GM12875 (cell line): ENCODE measurements at regions not wholly inside any gene's neighbourhood (a gene's known extent, or its start where the extent isn't known, plus 50 kb on each side); places are given as distances from the start of the nearest gene placed in this dataset.

Experiments used
- H3K4me3 ChIP-seq: one replicate; pipeline ENCODE4 v1.5.1; 2011; ENCODE audit warnings: low read depth, low read length, control low read depth
- TF ChIP-seq, protein P1 (sequence below): IDR thresholded peaks from 2 replicates; pipeline ENCODE4 v1.5.1; 2011; ENCODE audit warnings: low read depth, mild to moderate bottlenecking, control low read depth, inconsistent platforms, low read length, moderate library complexity, borderline replicate concordance; ENCODE audit not compliant: insufficient read depth

DNA sequence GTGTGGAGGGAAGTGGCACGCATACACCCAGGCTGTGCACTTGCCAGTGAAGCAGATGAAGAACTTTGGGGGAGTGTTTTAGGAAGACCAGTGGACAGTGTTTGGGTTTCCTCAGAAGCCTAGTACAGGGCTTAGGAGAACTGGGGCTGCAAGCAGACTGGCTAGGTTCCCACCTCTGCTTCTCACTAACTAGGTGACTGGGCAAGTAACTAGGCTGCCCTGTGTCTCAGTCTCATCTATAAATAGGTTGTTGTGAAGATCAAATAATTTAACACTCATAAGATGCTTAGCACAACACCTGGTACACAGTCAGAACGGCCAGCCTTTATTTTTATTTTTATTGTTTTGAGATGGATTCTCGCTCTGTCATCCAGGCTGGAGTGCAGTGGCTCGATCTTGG lies 312.1 kb downstream of the CDH26 start:
- no peak overlapping the region for H3K4me3 ChIP-seq
- TF ChIP-seq, protein P1, sequence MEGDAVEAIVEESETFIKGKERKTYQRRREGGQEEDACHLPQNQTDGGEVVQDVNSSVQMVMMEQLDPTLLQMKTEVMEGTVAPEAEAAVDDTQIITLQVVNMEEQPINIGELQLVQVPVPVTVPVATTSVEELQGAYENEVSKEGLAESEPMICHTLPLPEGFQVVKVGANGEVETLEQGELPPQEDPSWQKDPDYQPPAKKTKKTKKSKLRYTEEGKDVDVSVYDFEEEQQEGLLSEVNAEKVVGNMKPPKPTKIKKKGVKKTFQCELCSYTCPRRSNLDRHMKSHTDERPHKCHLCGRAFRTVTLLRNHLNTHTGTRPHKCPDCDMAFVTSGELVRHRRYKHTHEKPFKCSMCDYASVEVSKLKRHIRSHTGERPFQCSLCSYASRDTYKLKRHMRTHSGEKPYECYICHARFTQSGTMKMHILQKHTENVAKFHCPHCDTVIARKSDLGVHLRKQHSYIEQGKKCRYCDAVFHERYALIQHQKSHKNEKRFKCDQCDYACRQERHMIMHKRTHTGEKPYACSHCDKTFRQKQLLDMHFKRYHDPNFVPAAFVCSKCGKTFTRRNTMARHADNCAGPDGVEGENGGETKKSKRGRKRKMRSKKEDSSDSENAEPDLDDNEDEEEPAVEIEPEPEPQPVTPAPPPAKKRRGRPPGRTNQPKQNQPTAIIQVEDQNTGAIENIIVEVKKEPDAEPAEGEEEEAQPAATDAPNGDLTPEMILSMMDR = no peak

DNA sequence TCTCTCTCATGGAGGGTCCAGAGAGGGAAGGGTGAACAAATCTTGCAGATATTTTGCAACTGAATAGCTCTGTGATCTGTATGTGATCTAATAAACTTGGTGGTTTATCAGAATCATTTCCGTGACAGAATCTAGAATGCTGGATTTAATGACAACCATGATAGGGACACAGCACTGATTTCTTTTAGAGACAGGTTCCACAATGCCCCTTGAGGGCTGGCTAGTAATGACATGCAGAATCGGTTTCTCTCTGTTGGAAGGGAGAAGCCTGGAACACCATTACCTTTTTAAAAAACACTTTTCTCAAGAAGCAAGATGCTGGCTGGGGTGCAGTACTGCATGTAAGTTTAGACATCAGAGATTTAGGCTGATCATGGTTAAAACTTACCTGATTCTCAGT lies 313.4 kb downstream of the CDH26 start:
- H3K4me3 ChIP-seq = no peak overlapping the region
- TF ChIP-seq, protein P1 = no peak

DNA sequence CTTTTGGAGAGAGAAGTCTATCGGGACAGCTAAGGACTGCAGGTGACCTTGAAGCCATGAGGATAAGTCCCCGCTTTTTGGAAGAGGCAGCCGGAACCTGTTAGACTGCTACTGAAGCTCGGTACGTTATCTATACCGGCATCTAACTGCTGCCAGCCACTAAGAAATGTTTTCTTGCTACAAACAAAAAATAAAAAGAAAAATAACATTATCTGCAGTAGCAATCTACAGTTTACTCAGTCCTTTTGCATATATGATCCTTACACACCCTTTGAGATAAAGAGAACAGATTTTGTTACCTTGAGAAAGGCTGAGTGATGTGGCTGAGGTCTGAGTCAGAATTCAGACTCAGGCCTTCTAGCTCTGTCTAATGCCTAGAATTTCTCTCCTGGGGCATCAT lies 314.6 kb downstream of the CDH26 start:
- H3K4me3 ChIP-seq = no peak overlapping the region
- TF ChIP-seq, protein P1 = no peak

DNA sequence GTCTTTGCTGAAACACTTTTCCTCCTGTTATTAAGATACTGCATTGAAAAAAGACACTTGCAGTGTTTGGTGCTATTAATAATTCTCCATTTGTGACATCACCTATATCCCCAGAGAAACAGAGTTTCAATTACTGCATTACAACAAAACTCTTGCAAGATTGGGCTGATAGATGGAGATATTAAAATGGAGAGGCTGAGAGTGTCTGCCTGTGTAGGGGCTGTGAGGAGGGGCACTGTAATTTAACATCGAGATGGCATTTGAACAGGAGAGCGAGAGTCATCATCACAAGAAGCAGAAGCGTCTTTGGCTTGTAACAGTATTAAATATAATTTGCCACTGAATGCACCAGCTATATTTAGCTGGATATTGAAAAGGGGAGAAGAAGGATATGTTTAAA lies 316.5 kb downstream of the CDH26 start:
- TF ChIP-seq, protein P1 = no peak
- H3K4me3 ChIP-seq = no peak overlapping the region

DNA sequence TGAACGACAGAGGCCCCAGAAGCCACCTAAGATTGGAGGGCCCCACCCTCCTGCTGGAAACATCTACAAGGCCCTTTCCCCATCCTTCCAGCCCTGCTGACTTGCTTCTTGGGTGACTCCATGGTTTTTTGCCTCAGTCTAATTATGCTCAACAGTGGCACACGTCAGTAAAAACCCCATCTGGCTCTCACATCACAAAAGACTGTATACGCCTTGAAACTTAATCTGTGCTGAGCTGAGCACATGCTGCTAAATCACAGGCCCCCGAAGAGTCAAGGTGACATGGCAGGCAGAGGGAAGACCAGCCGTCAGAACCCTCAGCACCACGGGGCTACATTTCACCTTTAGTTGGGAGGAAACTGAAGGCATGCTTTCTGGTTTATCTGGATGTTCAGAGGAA lies 323.1 kb downstream of the CDH26 start:
- TF ChIP-seq, protein P1 = no peak
- no peak overlapping the region for H3K4me3 ChIP-seq

DNA sequence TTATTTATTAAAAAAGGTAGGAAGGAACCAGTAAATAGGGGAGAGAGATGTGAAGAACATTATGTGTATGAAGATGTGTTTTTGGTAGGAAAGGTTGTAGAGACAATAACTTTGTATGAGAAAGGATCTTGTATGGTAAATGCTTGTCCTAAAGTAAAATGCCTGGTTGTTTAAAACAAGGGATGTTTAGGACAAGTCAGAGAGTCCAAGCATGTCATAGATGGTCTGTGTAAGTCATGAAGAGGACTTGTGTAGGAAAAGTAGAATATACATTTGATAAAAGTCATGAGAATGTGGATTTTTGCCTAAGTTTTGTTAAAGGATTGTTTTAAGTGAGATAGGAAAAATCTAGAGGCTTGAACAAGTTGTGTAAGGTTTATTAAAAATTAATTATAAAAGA lies 325.1 kb downstream of the CDH26 start:
- TF ChIP-seq, protein P1 = no peak
- no peak overlapping the region for H3K4me3 ChIP-seq

DNA sequence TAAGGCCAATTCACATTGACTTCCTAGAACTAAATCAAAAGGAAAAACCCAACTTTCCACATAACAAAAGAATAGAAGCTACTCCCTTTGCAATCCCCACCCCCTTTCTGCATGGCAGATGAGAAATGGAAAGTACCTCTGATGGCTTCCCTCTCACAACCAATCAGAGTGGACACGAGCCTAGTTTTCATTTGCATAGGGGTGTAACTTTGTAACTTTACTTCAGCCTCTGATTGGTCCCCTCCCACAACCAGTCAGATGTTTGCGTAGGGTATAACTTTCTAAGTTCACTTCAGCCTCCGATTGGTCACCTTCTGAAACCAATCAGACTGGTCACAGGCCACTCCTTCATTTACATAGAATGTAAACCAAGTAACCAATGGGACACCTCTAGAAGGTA lies 328.5 kb downstream of the CDH26 start:
- TF ChIP-seq, protein P1 = no peak
- no peak overlapping the region for H3K4me3 ChIP-seq
